Embryonic facial prominence (tissue), 1 donor: ENCODE measurements at regions not wholly inside any gene's neighbourhood (a gene's known extent, or its start where the extent isn't known, plus 50 kb on each side); places are given as distances from the start of the nearest gene placed in this dataset.
"Not testable (repeated sequence)": the region's sequence is repeated elsewhere in the genome, so short reads cannot be mapped to it uniquely, and the experiment has no call there.

Source experiments
- DNase-seq: peaks from one replicate; pipeline ENCODE4 v3.0.0-alpha.2; 2016; ENCODE audit errors: extremely low spot score

DNA sequence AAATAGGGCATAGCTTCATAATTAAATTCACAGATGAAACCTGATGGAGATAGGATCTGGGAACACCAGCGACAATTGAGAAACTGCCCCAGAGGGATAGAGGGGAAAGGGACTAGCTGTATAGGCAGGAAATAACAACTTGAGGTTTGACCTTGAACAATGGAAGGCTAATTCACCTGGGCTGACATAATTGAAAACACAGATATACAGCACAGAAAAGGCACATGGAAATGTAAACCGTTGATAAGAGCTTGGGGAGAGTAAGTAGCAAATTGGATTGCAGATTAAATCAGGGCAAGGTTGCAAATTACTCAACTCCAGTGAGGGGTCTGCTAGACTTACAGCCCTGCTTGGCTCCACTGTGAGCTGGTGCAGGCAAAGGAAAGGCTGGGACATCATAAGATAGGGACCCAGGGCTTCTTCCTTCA, 246.7 kb downstream of the DLEU7 start:
- no peak for DNase-seq

DNA sequence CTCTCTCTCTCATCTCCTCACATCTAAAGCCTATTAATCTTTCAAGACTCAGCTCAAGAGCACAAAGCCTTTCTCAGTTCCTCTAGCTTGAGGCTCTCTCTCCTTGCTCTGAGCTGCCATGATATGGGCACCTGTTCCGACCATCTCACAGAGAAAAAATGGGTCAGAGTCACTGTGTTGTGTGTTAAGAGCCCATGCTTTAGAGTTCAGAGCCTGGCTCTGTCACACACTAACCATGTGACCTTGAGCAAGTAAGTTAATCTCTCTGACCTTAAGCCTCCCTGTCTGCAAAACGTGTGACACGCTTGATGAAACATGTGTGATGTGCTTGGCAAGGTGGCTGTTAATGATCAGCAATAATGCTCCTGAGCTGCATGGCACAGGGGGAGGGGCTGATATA, 245.2 kb downstream of the DLEU7 start:
- DNase-seq: no peak

DNA sequence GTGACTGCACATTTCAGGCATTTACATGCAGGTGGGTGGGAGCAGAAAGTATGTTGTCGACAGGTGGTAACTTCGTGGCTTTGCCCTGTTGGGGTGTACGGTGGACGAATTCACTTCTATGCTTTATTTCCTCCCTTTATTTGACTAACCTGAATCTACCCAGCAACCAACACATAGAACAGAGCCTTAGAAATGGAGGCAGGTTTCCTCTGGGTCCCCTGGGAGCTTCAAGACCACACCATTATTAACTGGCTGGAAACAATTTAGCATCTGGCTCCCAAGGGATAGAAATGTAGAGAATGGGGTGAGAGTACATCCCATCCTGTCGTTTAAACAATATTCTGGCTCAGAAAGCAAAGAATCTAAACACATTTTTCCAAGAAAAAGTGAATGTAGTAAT, 244.4 kb downstream of the DLEU7 start:
- DNase-seq: no peak

DNA sequence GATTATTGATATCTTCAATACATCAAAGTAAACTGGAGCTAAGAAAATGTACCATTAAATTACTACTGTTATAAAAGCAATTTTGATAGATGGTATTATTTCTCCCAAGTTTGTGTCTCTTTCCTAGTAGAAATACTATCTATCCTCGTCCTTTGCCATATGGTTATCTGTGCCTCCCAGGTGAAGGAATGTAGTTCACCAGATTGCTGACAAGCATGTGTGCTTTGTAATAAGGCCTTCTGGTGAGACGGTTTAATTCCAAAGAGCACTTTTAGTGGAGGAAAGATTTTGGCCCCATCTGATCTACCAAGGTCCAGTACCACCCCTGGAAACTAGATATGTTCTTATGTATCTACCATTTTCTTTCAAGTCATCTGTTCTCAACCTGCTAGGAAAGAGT, 243.6 kb downstream of the DLEU7 start:
- DNase-seq: no peak

DNA sequence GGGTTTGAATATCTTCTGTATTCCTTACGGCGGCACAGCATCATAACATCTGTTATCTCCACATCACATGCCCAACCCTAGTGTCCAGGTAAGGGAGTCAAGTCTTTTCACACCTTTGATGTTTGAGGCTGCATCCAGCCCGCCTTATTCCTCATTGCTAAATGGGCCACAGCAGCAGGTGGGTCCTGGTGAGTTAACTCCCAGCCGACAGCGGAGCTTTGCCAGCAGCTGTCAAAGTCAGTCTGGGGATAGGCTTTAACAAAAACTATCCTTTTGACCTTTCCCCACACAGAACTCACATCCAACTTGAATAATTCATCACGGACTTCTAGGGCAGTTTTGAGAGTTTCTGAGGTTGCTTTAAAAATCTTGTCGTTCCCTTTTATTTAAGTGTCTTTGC, 235.1 kb downstream of the DLEU7 start:
- DNase-seq: no peak

DNA sequence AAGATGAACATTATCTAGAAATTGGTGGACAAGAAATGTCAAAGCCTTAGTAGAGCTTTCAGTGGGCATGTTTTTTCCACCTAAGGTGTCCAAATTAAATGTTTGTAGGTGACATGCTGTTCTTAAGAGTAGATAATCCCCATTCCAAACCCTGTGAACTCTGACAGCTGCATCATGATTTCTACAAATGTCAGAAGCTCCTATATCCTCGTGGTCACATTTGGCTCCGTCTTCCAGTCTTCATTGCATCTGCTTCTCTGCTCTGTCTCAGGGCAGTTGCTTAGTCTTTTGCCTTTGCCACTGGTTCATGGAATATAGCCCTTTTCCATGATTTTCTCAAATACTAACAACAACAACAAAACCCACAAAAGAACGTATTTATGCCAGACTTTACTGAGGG, 234.5 kb downstream of the DLEU7 start:
- no peak for DNase-seq

DNA sequence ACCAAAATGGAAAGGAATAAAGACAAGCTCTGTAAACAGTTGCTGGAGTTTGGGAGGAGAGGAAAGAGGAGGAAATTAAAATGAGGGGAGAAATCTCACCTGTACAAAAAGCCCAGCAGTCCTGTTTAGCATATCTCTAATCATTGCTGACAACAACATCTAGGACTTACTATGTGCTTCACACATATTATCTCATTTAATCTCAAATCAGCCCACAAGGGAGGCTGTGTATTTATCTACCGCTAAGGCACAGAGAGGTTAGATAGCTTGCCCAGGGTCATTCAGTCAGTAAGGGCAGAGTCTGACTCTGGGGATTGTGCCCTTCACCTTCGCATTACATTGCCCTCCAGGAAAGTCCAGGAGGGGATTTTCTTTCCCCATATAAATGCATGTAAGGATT, 233.3 kb downstream of the DLEU7 start:
- no peak for DNase-seq

DNA sequence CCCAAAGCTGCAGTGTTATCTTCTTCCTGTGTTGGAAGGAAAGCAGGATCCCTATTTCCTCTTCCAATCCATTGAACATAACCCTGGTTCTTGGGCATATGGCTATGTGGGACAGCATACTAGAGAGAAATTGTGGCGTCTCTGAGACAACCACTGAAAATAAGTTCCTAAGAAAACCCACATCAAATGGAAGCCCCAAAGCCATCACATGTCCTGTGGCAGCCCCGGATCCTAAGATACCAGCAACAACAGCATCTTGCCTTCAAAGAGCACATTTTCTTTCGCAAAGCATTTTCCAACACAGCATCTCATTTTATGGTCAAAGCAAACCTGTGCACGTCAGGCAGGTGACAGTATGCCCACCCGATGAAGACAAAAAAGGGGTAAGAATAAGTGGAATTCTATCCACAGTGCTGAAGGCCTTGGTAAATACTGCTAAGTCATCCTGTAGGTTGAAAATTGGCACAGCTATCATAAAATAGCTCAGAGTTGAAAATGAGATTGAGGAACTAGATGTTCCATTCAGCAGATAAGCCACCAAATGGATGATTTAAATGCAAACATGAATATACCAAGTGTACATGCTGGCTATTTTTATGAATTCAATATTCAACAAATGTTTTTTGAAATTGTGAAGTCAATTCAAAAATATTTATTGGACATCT, 232.2 kb downstream of the DLEU7 start:
- DNase-seq: no peak

DNA sequence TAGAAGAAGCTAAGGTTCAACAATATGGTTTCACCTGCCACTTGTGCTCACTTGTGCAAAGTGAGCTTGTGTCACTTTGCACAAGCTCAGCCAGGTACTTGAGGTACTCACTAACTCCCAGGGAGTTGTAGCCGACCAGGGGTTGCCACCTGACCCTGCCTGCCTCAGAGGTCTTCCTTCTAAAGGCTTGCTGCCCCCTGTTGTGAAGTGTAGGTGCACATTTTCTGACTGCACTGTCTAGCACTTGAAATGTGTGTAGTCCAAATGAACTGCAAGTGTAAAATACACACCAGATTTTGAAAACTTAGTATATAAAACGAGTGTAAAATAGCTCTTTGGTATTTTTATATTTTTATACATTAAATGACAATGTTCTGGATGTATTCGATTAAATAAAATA, 230.8 kb downstream of the DLEU7 start:
- DNase-seq: no peak

DNA sequence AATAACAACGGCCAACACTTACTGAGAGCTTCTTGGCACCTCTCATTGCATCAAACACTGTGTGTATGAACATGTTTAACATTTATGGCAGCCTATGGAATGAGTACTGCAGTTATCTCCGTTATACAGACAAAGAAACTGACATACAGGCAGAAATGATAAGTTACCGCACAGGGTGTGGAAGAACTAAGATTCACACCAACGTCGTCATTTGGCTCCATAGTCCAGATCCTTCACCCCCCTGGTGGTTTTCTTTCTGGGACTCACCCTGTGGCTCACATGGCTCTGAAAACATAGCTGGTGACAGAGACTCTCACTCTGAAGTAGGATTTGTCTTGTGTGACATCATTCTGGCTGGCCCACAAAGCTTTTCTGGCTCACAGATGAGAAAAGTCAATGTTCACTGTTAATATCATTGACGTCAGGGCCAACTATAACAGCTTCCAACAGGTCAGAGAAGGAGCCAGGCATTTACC, 230.1 kb downstream of the DLEU7 start:
- no peak for DNase-seq

DNA sequence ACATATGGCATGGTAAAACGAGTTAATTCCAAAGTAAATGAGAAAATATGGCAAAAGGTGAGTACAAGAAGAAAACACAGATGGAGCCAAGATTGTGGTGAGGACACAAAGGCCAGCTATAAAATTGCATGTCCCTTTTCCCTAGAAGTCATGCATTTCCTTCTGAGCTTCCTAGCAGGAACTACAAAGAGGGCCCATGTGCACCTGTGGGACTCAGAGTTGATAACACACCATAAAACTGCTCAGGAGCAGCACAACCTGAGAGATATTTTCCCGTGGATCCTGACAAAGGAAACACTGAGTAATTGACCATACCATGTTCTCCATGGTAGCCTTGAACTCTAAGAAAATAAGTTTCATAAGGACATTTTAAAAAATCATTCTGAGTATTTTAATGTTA, 228.3 kb downstream of the DLEU7 start:
- DNase-seq: no peak

DNA sequence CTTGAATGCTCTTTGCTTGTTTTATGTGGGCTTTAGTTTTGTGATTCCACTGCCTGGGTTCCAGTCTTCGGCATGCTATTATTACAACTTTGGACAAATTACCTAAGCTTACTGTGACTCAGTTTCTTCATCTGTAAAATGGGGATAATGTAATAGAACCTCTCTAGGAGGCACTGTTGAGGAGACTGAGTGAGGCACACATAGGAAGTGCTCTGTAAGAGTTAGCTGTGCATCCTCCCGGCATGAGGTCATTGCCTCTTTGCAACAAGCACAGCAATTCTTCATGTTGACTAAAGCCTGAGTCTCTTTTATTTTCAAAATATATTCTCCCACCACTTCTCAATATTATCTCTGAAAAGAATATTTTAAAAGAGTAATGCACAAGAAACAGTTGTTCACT, 227.4 kb downstream of the DLEU7 start:
- DNase-seq: no peak

DNA sequence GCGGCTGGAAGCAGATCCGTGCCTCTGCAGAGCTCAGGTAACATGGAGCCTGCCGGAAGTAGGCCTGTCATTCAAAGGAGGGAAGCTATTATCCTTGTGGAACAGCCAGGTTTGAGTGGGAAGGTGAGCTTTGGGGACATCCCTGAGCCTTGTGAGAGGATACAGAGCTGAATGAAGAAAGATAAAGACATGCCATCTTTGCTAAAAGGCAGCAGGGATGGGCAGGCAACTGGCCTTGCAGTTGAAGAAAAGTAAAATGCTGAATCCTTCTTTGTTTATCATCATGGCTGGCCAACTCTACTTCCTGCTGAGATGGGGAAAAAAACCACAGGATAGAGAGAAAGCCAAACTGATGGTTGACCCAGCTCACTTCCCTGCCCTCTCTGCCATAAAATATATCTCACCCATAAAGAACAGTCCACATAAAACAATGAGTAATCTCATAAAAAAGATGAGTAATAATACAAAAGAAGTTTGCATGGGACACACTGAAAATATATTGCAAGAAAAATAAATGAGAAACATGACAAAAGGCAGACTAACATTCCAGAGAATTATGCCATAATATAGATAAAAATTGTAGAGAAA, 226.3 kb downstream of the DLEU7 start:
- no peak for DNase-seq

DNA sequence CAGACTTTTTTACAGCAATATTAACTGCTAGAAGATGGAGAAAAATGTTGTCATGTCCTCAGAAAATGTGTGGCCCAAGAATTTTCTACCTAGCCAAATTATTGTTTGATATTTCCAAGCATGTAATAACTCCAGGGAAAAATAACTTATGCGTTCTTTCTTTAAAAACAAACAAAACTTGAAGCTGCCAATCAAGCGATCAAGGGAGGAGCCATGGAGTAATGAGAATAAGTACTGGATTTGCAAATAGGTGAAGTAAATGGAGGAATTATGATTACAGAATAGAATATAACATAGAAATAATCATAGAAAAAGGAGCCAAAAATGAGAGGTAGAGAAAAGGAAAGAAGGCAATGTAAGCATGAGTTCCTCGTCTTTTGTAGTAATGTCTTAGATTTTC, 225.3 kb downstream of the DLEU7 start:
- no peak for DNase-seq

DNA sequence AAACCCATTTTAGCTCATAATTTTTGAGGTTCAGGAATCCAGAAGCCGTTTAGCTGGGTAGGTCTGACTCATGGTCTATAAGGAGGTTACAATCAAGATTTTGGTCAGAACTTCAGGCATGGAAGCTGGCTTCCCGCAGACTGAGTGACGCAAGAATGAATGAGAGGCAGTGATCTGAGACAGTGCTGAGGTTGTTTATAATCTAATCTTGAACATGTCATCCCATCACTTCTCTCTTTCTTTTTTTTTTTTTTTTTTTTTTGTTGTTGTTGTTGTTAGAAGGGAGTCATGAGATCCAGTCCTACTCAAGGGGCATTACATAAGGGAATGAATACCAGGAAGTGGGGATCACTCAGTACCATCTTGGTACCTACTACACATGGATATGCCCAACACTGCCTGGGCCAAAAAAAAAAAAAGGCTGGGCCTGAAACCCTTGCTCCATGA, 217.4 kb downstream of the DLEU7 start:
- DNase-seq: no peak

DNA sequence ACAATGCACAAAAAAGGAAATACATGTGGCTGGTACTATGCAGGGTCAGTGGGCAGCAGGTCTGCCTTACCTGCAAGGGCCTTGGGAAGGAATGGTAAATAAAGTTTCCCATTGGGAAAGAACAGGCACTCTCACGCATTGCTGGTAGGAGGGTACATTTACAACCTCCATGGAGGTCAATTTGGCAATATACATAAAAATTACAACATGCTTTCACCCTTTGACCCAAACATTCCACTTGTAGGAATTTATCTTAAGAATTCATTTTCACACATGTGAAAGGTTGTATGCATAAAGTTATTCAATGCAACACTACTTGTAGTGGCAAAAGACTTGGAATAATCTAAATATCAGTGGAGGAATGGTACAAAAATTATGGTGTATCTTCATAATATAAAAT, 216.4 kb downstream of the DLEU7 start:
- DNase-seq: no peak

DNA sequence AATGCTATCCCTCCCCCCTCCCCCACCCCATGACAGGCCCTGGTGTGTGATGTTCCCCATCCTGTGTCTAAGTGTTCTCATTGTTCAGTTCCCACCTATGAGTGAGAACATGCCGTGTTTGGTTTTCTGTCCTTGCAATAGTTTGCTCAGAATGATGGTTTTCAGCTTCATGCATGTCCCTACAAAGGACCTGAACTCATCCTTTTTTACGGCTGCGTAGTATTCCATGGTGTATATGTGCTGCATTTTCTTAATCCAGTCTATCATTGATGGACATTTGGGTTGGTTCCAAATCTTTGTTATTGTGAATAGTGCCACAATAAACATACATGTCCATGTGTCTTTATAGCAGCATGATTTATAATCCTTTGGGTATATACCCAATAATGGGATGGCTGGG, 215.0 kb downstream of the DLEU7 start:
- DNase-seq: not testable (repeated sequence)

DNA sequence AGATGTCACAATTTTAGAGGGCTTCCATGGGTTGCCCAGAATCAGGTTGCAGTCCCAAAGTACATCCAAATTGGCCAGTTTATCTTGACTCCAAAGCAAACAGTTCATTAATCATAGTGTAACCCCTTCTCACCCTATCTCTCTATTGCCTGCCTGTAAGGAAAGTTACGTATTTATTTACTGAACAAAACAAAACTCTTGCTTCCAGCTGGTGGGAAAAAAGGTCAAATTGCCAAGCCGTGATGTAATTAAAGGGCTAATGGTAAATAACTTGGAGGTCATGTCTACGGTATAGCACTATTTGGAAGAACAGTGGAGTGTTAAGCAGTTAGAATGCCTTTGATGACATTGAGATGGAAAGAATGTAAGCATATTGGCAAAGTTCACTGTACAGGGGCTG, 214.0 kb downstream of the DLEU7 start:
- no peak for DNase-seq

DNA sequence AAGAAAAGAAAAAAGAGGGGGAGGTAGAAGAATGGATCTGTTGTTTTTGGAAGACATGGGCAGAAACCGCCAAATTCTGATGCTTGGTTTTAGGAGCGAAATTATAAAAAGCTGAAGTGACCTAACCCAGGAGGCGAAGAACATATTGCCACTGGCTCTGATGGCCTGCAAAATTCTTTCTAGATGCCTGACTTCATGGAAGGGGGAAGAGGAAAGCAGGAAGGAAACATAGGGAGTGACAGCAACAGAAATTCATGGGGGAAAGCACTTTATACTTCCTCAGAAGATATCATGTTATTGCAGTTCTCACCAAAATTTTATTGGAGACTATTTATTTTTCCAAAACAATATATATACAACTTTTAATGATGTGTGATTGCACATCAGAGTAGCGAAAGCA, 213.5 kb downstream of the DLEU7 start:
- no peak for DNase-seq

DNA sequence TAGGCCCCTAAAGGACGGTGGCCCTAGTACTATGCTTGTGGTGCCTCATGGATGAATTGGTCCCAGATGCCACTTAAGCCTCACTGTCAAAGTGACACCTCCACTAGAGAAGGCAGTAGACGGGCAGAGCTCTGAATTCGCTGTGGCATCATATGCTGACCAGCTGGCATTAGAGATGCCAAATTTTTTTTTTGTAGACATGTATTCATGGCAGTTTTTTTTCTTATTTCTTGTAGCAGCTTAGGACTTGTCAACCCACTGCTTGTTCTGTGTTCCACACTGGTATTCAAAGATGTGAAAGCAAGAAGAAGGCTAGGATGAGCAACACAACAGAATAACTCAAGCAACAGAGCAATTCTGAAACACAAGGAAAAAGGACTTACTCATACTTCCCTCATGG, 212.5 kb downstream of the DLEU7 start:
- DNase-seq: no peak

DNA sequence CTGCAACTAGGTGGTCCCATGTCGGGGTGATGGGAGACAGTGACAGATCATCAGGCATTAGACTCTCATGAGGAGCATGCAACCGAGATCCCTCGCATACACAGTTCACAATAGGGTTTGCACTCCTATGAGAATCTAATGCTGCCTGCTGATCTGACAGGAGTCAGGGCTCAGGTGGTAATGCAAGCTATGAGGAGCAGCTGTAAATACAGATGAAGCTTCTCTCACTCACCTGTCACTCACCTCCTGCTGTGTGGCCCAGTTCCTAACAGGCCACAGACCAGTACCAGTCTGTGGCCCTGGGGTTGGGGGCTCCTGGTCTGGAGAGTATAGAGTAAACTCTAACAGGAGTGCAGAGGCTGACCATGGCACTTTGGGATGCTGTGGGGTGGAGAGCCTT, 209.2 kb downstream of the DLEU7 start:
- no peak for DNase-seq

DNA sequence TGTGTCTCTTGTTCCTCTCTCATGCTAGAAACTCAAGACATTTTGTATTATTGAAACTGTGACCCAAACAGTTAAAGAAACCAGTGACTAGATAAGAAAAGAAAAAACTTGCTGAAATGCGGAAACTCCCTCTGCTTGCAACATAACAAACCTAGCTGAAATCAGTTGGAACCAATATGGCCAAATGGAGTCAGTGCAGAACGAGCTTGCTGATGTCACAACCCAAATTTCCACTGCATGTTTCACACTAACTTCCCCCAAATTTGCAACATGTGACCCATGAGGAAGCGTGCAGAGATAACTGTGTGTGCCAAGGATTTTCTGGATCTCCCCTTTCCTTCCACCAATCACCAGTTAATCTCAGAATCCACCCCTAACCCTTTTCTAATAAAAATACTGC, 208.0 kb downstream of the DLEU7 start:
- DNase-seq: no peak

DNA sequence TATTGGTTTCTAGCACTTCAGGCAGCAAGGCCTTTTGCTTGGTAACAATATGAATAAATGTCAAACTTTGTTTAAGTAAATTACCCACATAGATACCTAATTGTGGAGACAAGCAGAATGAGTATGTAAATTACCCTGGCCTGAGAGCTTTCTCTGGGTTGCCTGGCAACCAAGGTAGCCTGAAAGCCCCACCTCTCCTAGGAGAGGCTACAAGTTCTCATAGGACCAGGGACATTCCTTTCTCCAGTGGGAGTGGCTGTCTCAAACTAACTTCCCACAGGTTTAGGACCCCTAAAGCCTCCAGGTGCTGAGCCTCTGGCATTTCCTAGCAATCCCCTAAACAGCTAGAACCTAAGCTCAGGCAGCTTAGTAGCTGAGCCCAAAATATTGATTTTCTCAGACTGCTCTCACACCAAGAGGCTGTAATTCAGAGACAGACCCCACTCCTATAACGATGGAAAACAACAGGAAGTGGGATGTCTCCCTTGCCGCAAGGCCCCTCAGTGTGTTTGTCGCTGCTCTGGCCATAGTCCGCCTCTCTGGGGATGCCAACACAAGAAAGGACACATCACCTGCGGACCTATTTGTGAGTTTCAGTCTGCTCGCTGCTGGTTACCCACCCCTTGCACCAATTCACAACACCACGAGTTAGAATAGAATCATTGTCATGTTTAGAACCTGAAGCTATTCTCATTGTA, 207.3 kb downstream of the DLEU7 start:
- DNase-seq: no peak
